HCT116 (cell line): ENCODE measurements at regions not wholly inside any gene's neighbourhood (a gene's known extent, or its start where the extent isn't known, plus 50 kb on each side); places are given as distances from the start of the nearest gene placed in this dataset.

Experiments
- ATAC-seq: fragments of 200-7000 bp; cut with Tn5 transposase; 2 replicates; pipeline ENCODE4 v1.9.1; 2020; ENCODE audit warnings: mild to moderate bottlenecking, moderate library complexity
- BruUV-seq: library from RNA; stranded (reverse); fragments of 400-500 nt; replicated peaks from 2 replicates; lab custom pipeline; 2021; lab: Mats Ljungman, UMichigan
- CTCF ChIA-PET: fragments of 300-600 bp; sonication (Branson Sonifier 250); formaldehyde crosslinking; loops from one replicate; lab custom pipeline; 2021; ENCODE audit warnings: antibody characterized with exemption; lab: Charles Lee
- POLR2A ChIA-PET: fragments of 300-600, 350-600 bp; sonication (Branson Sonifier 250); formaldehyde crosslinking; loops from one replicate; lab custom pipeline; 2021; ENCODE audit warnings: antibody characterized with exemption; lab: Charles Lee
- RAD21 ChIA-PET, 2 experiments: fragments of 300-600 bp; sonication (Branson Sonifier 250); formaldehyde crosslinking; loops; one replicate each; lab custom pipeline; 2023; ENCODE audit warnings: low total read pairs in 2 of 2; ENCODE audit not compliant: uncharacterized antibody in 2 of 2, unreplicated experiment in 2 of 2, low non-redundant PET in 1 of 2; lab: Charles Lee
- DNase-seq: peaks from one replicate; pipeline ENCODE4 v3.0.0-alpha.2; 2010; ENCODE audit warnings: low read depth, low spot score
- H2AFZ ChIP-seq: fragments of 200-600 bp; shearing (Covaris generic), sonication (generic); 2 replicates; pipeline ENCODE4 v1.6.1; 2017; ENCODE audit warnings: low read depth, mixed run types, mixed read lengths, antibody characterized with exemption, low read length; ENCODE audit not compliant: poor library complexity, severe bottlenecking
- H3K27ac ChIP-seq: 2 replicates; pipeline ENCODE4 v1.5.1; 2012; ENCODE audit warnings: low read depth, low read length
- H3K27me3 ChIP-seq: fragments of 200-600 bp; sonication (generic); 2 replicates; pipeline ENCODE4 v1.6.1; 2016; ENCODE audit warnings: mixed run types, low read length, mixed read lengths; ENCODE audit not compliant: insufficient read depth
- H3K36me3 ChIP-seq, 2 experiments: fragments of 200-500 bp in 1 of 2; fragments of 200-600 bp in 1 of 2; sonication (Bioruptor generic) in 1 of 2; sonication (generic) in 1 of 2; 2 replicates each; pipeline versions ENCODE4 v1.5.1 to v1.6.1; 2014 to 2016; ENCODE audit warnings: low read length in 2 of 2, inconsistent platforms in 1 of 2, mixed read lengths in 1 of 2, mixed run types in 1 of 2; ENCODE audit not compliant: insufficient read depth in 2 of 2, control insufficient read depth in 1 of 2
- H3K4me1 ChIP-seq, 2 experiments: fragments of 200-600 bp in 1 of 2; sonication (generic) in 1 of 2; 2 replicates each; pipeline versions ENCODE4 v1.5.1 to v1.6.1; 2012 to 2017; ENCODE audit warnings: low read length in 2 of 2, inconsistent platforms in 1 of 2, mild to moderate bottlenecking in 1 of 2, mixed read lengths in 1 of 2, mixed run types in 1 of 2, moderate library complexity in 1 of 2; ENCODE audit not compliant: insufficient read depth in 2 of 2, control insufficient read depth in 1 of 2
- H3K4me2 ChIP-seq: fragments of 200-600 bp; sonication (generic); 2 replicates; pipeline ENCODE4 v1.6.1; 2017; ENCODE audit warnings: mixed run types, low read length, mixed read lengths
- H3K4me3 ChIP-seq, 2 experiments: fragments of 200-600 bp in 1 of 2; sonication (generic) in 1 of 2; replicated peaks in 1 of 2; 2 replicates each; pipeline ENCODE4 v1.5.1; 2011 to 2016; ENCODE audit warnings: low read length in 2 of 2, control low read depth in 1 of 2, low read depth in 1 of 2, mild to moderate bottlenecking in 1 of 2, mixed read lengths in 1 of 2, mixed run types in 1 of 2
- H3K79me2 ChIP-seq: fragments of 200-600 bp; sonication (generic); 2 replicates; pipeline ENCODE4 v1.6.1; 2017; ENCODE audit warnings: mild to moderate bottlenecking, mixed run types, low read length, moderate library complexity, mixed read lengths; ENCODE audit not compliant: insufficient read depth
- H3K9ac ChIP-seq: fragments of 200-600 bp; sonication (generic); 2 replicates; pipeline ENCODE4 v1.6.1; 2016; ENCODE audit warnings: low read length, mixed read lengths
- H3K9me2 ChIP-seq: fragments of 200-600 bp; sonication (generic), shearing (Covaris generic); 2 replicates; pipeline ENCODE4 v1.6.1; 2017; ENCODE audit warnings: mixed run types, mild to moderate bottlenecking, moderate library complexity; ENCODE audit not compliant: insufficient read depth
- H3K9me3 ChIP-seq, 2 experiments: fragments of 200-500 bp in 1 of 2; fragments of 200-600 bp in 1 of 2; sonication (Bioruptor generic) in 1 of 2; sonication (generic) in 1 of 2; 2 replicates each; pipeline ENCODE4 v1.6.1; 2014 to 2017; ENCODE audit warnings: low read length in 2 of 2, mixed read lengths in 2 of 2, inconsistent platforms in 1 of 2, low read depth in 1 of 2, mild to moderate bottlenecking in 1 of 2, mixed run types in 1 of 2, moderate library complexity in 1 of 2; ENCODE audit not compliant: control insufficient read depth in 1 of 2, insufficient read depth in 1 of 2
- H4K20me1 ChIP-seq: fragments of 200-600 bp; sonication (generic), shearing (Covaris generic); 2 replicates; pipeline ENCODE4 v1.6.1; 2017; ENCODE audit warnings: mixed run types, mild to moderate bottlenecking, moderate library complexity; ENCODE audit not compliant: insufficient read depth
- CBX3 ChIP-seq: IDR thresholded peaks from 2 replicates; pipeline ENCODE4 v1.6.1; 2012; ENCODE audit warnings: low read depth
- CEBPB ChIP-seq: IDR thresholded peaks from 2 replicates; pipeline ENCODE4 v1.6.1; 2012; ENCODE audit warnings: low read depth
- EGR1 ChIP-seq: IDR thresholded peaks from 2 replicates; pipeline ENCODE4 v1.6.1; 2012; ENCODE audit warnings: low read depth
- ELF1 ChIP-seq: IDR thresholded peaks from 2 replicates; pipeline ENCODE4 v1.6.1; 2012; ENCODE audit warnings: low read depth, borderline replicate concordance
- EZH2 ChIP-seq: fragments of 200-600 bp; sonication (generic); IDR thresholded peaks from 2 replicates; pipeline ENCODE4 v1.6.1; 2017; ENCODE audit warnings: antibody characterized with exemption, mixed run types
- FOSL1 ChIP-seq: IDR thresholded peaks from 2 replicates; pipeline ENCODE4 v1.6.1; 2012; ENCODE audit warnings: low read depth
- POLR2A ChIP-seq: IDR thresholded peaks from 2 replicates; pipeline ENCODE4 v1.7.0; 2011; ENCODE audit warnings: borderline replicate concordance; ENCODE audit not compliant: insufficient read depth, insufficient read length; ENCODE audit errors: extremely low read depth
- POLR2AphosphoS5 ChIP-seq: IDR thresholded peaks from 2 replicates; pipeline ENCODE4 v1.6.1; 2011; ENCODE audit warnings: mild to moderate bottlenecking, low read depth, low read length, moderate library complexity
- SIN3A ChIP-seq: IDR thresholded peaks from 2 replicates; pipeline ENCODE4 v1.6.1; 2012; ENCODE audit warnings: low read depth
- SRF ChIP-seq: IDR thresholded peaks from 2 replicates; pipeline ENCODE4 v1.6.1; 2012; ENCODE audit warnings: low read depth
- TCF7L2 ChIP-seq: IDR thresholded peaks from 2 replicates; pipeline ENCODE4 v1.7.0; 2011; ENCODE audit warnings: borderline replicate concordance, inconsistent platforms; ENCODE audit not compliant: insufficient read depth, insufficient read length; ENCODE audit errors: extremely low read depth
- YY1 ChIP-seq: IDR thresholded peaks from 2 replicates; pipeline ENCODE4 v1.6.1; 2011; ENCODE audit warnings: low read length, low read depth, moderate library complexity, mild to moderate bottlenecking; ENCODE audit not compliant: insufficient replicate concordance; ENCODE audit errors: extremely low read depth
- ZFX ChIP-seq: fragments of 450-650 bp; IDR thresholded peaks from 2 replicates; pipeline ENCODE4 v1.6.1; 2017
- ZNF274 ChIP-seq: fragments of 200-500 bp; sonication (Bioruptor generic); IDR thresholded peaks from 2 replicates; pipeline ENCODE4 v1.6.1; 2014; ENCODE audit warnings: mild to moderate bottlenecking, low read depth, low read length, inconsistent platforms
- intact Hi-C: fragments of 100-400 bp; cut with micrococcal nuclease; formaldehyde crosslinking; loops from 2 replicates; pipeline ENCODE4 v1.10.0; 2022
- TF ChIP-seq, protein P1 (sequence below), 3 experiments: fragments of 200-600 bp in 1 of 3; sonication (generic) in 1 of 3; IDR thresholded peaks in 2 of 3; conservative IDR thresholded peaks in 1 of 3; 2 replicates each; pipeline ENCODE4 v1.5.1; 2012 to 2017; ENCODE audit warnings: low read depth in 2 of 3, low read length in 2 of 3, antibody characterized with exemption in 1 of 3, borderline replicate concordance in 1 of 3, control low read depth in 1 of 3, mild to moderate bottlenecking in 1 of 3, mixed read lengths in 1 of 3, mixed run types in 1 of 3, moderate library complexity in 1 of 3; ENCODE audit not compliant: insufficient read depth in 1 of 3
- TF ChIP-seq, protein P2 (sequence below): IDR thresholded peaks from 2 replicates; pipeline ENCODE4 v1.6.1; 2012; ENCODE audit warnings: low read depth
- TF ChIP-seq, protein P3 (sequence below): IDR thresholded peaks from 2 replicates; pipeline ENCODE4 v1.6.1; 2012

DNA sequence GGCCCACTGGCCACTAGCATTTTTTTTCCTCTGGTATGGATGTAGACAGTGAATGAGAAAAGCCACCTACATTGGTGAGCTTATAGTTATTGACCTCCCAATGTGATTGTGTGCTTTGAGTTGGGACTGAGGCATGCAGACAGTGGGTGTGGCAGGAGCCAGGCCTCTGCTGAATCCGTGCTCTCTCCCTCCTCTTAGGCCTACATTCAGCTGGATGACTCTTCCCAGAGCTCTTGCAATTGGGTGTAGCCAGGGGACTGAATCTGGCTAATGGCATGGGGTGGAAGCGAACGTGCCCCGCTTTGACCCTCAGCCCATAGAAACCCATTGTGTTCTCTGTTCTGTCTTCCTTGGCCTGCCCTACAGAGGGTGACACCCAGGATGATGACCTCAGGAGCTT, 698.3 kb upstream of the HS6ST1 start:
- no peak overlapping the region for H3K4me2 ChIP-seq
- no TSS peak for BruUV-seq
- H3K27me3 ChIP-seq, result peaks cover 13% of the 10 kb centered on the region
- H3K9me2 ChIP-seq, result no peaks in the 10 kb centered on the region
- H3K79me2 ChIP-seq, result no peaks in the 10 kb centered on the region
- intact Hi-C loops, result no loop called here
- TF ChIP-seq POLR2A (no peak), CEBPB (no peak), ZNF274 (no peak), EZH2 (no peak), SRF (no peak), POLR2AphosphoS5 (no peak), EGR1 (no peak), CBX3 (no peak), FOSL1 (no peak), YY1 (no peak), ELF1 (no peak), TCF7L2 (no peak), SIN3A (no peak), ZFX (no peak)
- TF ChIP-seq, protein P1, sequence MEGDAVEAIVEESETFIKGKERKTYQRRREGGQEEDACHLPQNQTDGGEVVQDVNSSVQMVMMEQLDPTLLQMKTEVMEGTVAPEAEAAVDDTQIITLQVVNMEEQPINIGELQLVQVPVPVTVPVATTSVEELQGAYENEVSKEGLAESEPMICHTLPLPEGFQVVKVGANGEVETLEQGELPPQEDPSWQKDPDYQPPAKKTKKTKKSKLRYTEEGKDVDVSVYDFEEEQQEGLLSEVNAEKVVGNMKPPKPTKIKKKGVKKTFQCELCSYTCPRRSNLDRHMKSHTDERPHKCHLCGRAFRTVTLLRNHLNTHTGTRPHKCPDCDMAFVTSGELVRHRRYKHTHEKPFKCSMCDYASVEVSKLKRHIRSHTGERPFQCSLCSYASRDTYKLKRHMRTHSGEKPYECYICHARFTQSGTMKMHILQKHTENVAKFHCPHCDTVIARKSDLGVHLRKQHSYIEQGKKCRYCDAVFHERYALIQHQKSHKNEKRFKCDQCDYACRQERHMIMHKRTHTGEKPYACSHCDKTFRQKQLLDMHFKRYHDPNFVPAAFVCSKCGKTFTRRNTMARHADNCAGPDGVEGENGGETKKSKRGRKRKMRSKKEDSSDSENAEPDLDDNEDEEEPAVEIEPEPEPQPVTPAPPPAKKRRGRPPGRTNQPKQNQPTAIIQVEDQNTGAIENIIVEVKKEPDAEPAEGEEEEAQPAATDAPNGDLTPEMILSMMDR (IDR thresholded peaks at IDR 0.05 in 2 of 3, conservative IDR thresholded peaks at IDR 0.05 in 1 of 3; ENCODE audit: borderline replicate concordance in 1 of 3, insufficient read depth in 1 of 3, low read depth in 2 of 3, low read length in 2 of 3), result no peak
- TF ChIP-seq, protein P2, sequence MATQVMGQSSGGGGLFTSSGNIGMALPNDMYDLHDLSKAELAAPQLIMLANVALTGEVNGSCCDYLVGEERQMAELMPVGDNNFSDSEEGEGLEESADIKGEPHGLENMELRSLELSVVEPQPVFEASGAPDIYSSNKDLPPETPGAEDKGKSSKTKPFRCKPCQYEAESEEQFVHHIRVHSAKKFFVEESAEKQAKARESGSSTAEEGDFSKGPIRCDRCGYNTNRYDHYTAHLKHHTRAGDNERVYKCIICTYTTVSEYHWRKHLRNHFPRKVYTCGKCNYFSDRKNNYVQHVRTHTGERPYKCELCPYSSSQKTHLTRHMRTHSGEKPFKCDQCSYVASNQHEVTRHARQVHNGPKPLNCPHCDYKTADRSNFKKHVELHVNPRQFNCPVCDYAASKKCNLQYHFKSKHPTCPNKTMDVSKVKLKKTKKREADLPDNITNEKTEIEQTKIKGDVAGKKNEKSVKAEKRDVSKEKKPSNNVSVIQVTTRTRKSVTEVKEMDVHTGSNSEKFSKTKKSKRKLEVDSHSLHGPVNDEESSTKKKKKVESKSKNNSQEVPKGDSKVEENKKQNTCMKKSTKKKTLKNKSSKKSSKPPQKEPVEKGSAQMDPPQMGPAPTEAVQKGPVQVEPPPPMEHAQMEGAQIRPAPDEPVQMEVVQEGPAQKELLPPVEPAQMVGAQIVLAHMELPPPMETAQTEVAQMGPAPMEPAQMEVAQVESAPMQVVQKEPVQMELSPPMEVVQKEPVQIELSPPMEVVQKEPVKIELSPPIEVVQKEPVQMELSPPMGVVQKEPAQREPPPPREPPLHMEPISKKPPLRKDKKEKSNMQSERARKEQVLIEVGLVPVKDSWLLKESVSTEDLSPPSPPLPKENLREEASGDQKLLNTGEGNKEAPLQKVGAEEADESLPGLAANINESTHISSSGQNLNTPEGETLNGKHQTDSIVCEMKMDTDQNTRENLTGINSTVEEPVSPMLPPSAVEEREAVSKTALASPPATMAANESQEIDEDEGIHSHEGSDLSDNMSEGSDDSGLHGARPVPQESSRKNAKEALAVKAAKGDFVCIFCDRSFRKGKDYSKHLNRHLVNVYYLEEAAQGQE, result no peak
- TF ChIP-seq, protein P3, sequence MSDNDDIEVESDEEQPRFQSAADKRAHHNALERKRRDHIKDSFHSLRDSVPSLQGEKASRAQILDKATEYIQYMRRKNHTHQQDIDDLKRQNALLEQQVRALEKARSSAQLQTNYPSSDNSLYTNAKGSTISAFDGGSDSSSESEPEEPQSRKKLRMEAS, result no peak
- TF ChIP-seq, all 23 proteins: peak for 0
- no peak overlapping the region for H3K27ac ChIP-seq
- CTCF ChIA-PET, result no interaction called here
- no peak overlapping the region for H3K9ac ChIP-seq
- no peaks in the 10 kb centered on the region for H3K9me3 ChIP-seq
- DNase-seq (no peak), ATAC-seq (no peak)
- H3K4me1 ChIP-seq, result no peaks in the 10 kb centered on the region
- no peaks in the 10 kb centered on the region for H4K20me1 ChIP-seq
- RAD21 ChIA-PET, result no interaction called here
- H2AFZ ChIP-seq, result no peak overlapping the region
- H3K36me3 ChIP-seq, result no peaks in the 10 kb centered on the region
- POLR2A ChIA-PET, result no interaction called here
- H3K4me3 ChIP-seq, result no peak overlapping the region
